Hepatic stellate cell (primary cell): ENCODE measurements at regions not wholly inside any gene's neighbourhood (a gene's known extent, or its start where the extent isn't known, plus 50 kb on each side); places are given as distances from the start of the nearest gene placed in this dataset.

Experiments
- DNase-seq: peaks from one replicate; pipeline ENCODE4 v3.0.0; 2011; ENCODE audit warnings: low spot score

- DNase-seq: no peak
These were observed 455.4 kb downstream of the EBF1 start for GRCh38 chr5:158644301-158644700.

- no peak for DNase-seq
These were observed 455.9 kb downstream of the EBF1 start for GRCh38 chr5:158643840-158644239.

DNA sequence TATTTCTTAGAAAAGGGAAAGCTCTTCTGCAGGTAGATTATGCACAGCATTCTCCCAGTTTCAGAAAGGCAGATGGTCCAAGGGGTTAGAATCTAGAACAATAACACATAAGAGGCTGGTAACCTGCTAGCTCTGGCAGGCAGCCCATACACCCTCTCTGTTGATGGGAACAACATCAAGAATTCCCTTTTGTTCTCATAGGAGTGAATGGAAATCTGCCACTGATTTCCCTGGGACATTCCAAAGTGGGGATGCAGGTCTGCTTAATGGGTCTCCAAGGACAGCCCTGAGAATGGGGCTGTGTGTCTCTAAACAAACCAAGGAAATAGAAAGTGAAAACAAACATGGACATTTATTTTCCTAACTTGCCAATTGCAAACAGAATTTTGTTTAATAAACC is 456.8 kb downstream of the EBF1 start:
- no peak for DNase-seq

- no peak for DNase-seq
These were observed 458.7 kb downstream of the EBF1 start for GRCh38 chr5:158641016-158641415.

GRCh38 chr5:158640593-158640980 is 459.1 kb downstream of the EBF1 start:
- DNase-seq: no peak

DNA sequence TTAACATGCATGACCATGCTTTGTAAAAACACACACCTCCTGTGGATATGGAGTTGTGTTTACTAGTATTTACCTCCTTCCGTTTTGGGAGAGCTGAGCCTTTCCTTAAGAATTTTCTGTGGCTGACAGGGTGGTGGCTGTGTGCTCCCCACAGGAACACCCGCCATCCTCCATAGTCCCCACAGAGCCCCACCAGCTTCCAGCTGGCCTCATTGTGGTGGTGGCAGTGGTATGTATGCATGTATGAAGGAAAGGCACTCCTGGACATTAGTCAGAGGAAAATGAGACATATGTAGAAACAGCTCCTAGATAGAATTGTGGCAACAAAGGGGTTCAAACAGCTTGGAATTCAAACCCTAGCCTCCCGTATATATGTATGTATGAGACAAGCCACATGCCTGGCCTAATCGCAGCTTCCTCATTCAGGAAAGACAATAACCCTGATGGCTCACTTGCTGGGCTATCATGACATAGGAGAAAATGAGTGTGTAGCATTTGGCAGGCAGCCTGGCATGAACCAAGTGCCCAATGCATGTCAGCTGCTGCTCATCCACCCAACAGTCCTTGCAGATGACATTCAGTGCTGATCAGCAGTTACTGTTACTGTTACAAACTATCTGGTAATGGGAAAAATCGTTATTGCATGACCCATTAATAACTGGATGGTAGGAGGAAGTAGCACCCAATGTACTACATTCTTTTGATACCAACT is 459.7 kb downstream of the EBF1 start:
- DNase-seq: no peak

- no peak for DNase-seq
These were observed 461.3 kb downstream of the EBF1 start for GRCh38 chr5:158638396-158638795.

GRCh38 chr5:158637039-158637438 is 462.7 kb downstream of the EBF1 start:
- no peak for DNase-seq

DNA sequence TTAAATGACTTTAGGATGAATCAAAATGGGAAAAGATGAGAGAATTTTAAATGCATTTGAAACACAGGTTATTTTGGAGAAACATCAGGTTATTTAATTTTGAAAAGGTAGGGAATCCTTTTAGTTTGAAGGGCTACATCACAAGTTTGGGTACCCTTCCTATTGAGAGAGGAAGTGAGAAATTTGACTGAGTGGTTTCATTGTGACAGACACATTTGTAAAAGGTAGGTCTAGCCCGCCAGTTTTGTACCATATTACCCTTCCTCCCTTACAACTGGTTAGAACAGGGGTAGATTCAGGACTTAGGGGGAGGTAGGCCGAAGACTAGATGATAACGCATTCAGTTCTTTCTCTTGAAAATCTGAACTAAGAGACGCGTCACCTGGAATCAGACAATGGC is 464.2 kb downstream of the EBF1 start:
- DNase-seq: no peak

GRCh38 chr5:158634714-158635113 is 465.0 kb downstream of the EBF1 start:
- DNase-seq: no peak

DNA sequence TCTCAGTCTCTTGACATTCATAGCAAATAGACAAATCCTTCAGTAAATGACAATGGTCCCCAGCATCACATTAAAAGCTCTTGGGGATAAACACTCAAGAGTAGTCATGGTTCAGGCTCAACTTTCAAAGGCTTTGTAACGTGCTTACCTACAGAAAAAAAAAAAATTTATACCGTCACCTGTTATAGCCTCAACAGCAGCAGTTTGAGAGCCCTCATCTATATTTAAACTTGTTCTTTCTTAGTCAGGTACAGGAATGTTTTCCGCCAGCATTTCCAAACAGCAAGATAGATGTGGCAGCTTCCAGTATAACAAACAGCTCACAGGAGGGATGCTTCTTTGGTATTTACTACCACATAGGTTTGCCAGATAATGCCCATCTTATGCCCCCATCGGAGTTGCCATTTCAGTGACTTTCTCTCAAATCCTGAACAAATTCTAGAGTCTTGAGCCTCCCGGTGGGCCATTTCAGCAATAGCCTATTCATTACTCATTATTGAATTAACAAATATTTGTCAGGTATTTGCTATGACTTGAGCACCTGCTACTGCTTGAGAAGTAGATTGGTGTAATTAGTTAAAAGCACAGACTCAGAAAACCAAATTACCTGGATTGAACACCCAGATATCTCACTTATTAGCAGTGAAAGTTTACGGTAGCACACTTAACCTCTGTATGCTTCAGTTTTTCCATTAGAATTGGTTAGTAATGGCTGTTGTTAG is 470.0 kb downstream of the EBF1 start:
- no peak for DNase-seq

GRCh38 chr5:158626718-158627117 is 473.0 kb downstream of the EBF1 start:
- DNase-seq: no peak

GRCh38 chr5:158623971-158624370 is 475.7 kb downstream of the EBF1 start:
- no peak for DNase-seq

DNA sequence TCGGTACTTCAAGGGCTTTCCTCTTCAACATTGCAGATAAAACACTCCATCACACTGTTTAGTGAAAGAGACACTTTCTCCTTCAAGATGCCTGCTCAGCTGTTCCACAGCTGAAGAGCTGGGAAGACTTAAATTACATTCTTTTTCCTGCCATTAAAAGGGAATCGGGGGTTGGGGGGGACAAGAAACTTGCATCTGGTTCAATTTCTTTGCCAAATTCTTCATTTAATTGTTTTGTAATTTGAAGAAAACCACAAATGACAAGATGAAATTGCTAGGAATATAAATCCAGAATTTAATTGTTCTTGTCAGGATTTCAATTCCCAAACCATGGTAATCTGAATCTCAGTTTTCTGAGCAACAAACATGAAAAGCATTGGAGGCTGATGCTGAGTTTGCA is 478.3 kb downstream of the EBF1 start:
- DNase-seq: no peak

DNA sequence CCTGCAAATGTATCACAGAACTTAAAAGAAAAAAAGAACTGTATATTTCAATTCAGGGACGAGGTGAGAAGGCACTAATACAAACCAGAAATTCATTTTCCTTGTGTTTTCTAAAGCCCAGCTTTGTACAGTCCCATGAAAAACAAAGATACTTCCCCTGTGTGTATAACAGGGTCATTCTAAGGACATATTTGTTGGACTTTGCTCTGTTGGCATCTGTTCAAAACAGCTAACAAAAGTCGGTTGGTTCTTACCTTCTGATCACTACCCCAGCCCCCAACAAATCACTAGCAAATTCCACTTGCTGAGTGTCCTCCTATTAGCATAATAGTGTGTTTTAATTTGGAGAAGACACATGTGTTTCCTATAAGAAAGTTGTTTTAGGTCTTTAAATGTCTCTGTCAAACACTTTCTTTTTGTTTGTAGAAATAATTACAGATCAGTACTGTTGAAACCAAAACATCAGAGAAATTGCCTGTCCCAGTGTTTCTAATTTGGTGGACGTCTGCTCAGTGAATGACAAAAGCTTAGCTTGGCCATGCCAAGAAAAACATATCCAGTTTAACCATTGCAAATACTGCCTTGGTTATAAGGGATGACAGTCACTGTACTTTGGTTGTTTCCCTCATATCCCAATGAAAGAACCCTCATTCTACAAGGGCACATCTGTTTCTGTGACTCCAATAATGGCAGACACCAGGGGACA is 480.5 kb downstream of the EBF1 start:
- no peak for DNase-seq

- DNase-seq: no peak
These were observed 481.5 kb downstream of the EBF1 start for GRCh38 chr5:158618256-158618655.

- DNase-seq: no peak
These were observed 483.0 kb downstream of the EBF1 start for GRCh38 chr5:158616707-158617106.

DNA sequence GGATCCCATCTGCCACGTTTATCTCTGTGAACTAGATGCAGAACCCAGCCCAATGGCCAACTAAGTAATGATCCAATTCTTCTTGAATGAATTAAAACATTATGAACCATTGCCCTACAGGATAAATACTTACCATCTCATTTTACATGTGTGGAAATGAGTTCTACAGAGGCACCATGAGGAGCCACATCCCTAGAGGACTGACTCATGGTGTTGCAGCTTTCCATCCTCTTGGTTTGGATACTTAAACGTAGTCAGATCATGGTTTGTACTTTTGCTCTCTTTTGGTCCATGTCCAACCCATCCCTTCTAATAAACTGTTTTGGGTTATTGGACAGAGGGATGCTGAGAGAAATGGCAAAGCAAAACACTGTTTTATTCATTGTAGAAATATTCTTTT is 484.8 kb downstream of the EBF1 start:
- no peak for DNase-seq

GRCh38 chr5:158611581-158611980 is 488.1 kb downstream of the EBF1 start:
- no peak for DNase-seq

- DNase-seq: no peak
These were observed 489.7 kb downstream of the EBF1 start for GRCh38 chr5:158610051-158610415.

- no peak for DNase-seq
These were observed 490.2 kb downstream of the EBF1 start for GRCh38 chr5:158609333-158610050.

DNA sequence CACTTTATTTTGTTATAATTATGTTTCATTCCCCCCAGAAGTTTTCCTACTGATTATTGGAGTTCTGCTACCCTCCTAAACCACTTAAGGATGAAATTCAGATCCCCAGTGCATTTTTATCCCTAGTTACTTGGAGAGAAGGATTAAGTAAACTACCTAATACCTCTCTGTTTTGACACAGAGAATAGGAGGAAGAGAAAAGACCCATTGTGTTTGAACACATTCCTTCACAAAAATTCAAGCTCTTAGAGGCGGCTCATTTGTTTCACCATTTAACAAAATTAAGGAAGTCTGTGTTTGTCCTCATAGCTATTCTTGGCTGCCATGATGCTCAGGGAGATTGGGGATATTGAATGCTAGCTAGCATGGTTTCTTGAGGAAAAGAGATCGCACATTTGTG is 492.6 kb downstream of the EBF1 start:
- DNase-seq: no peak

GRCh38 chr5:158606233-158606632 is 493.5 kb downstream of the EBF1 start:
- DNase-seq: no peak
